GM10266 (cell line): ENCODE measurements at regions not wholly inside any gene's neighbourhood (a gene's known extent, or its start where the extent isn't known, plus 50 kb on each side); places are given as distances from the start of the nearest gene placed in this dataset.
"Not testable (repeated sequence)": the region's sequence is repeated elsewhere in the genome, so short reads cannot be mapped to it uniquely, and the experiment has no call there.

Experiments
- DNase-seq: peaks from one replicate; pipeline ENCODE4 v3.0.0; 2012; ENCODE audit errors: extremely low spot score
- CTCF ChIP-seq: IDR thresholded peaks from 2 replicates; pipeline ENCODE4 v1.5.1; 2012; ENCODE audit warnings: mild to moderate bottlenecking, low read depth; ENCODE audit not compliant: control insufficient read depth, insufficient read depth; ENCODE audit errors: missing control alignments

- TF ChIP-seq CTCF = no peak
- DNase-seq = no peak
These were observed 364.7 kb upstream of the CD180 start for GRCh38 chr5:67561151-67561932.

- no peak for TF ChIP-seq CTCF
- DNase-seq = no peak
These were observed 356.2 kb upstream of the CD180 start for GRCh38 chr5:67552773-67553172.

- no peak for DNase-seq
- TF ChIP-seq CTCF = no peak
These were observed 353.3 kb upstream of the CD180 start for GRCh38 chr5:67549947-67550346.

- TF ChIP-seq CTCF = no peak
- DNase-seq = no peak
These were observed 352.7 kb upstream of the CD180 start for GRCh38 chr5:67549296-67549618.

GRCh38 chr5:67548520-67549295 lies 352.1 kb upstream of the CD180 start:
- DNase-seq = no peak
- no peak for TF ChIP-seq CTCF

GRCh38 chr5:67547682-67548081 lies 351.1 kb upstream of the CD180 start:
- DNase-seq = no peak
- no peak for TF ChIP-seq CTCF

- DNase-seq = not testable (repeated sequence)
These were observed 348.3 kb upstream of the CD180 start for GRCh38 chr5:67544942-67545341.
